ENCODE measurements at regions not wholly inside any gene's neighbourhood (a gene's known extent, or its start where the extent isn't known, plus 50 kb on each side); places are given as distances from the start of the nearest gene placed in this dataset.

DNA sequence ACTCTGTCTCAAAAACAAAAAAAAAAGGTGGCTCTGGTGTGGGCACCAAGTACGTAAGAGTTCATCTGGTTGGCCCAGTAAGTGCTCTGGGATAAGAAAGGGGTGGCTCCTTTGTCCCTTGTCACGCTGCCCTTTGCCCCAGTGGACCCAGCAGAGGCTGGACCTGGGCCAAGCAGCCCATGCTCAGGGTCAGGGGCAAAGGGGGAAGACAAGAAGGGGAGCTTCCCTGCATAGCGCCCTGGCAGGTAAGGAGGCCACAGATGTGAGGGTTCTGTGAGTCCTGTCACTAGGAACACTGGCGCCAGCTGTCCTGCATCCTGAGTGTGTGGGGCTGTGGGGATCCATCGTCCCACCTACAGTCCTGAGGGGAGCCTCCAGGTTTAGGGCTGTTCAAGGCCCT, 65.3 kb downstream of the GADD45G start:
- DNase-seq (ENCODE audit: low read depth) = no peak

DNA sequence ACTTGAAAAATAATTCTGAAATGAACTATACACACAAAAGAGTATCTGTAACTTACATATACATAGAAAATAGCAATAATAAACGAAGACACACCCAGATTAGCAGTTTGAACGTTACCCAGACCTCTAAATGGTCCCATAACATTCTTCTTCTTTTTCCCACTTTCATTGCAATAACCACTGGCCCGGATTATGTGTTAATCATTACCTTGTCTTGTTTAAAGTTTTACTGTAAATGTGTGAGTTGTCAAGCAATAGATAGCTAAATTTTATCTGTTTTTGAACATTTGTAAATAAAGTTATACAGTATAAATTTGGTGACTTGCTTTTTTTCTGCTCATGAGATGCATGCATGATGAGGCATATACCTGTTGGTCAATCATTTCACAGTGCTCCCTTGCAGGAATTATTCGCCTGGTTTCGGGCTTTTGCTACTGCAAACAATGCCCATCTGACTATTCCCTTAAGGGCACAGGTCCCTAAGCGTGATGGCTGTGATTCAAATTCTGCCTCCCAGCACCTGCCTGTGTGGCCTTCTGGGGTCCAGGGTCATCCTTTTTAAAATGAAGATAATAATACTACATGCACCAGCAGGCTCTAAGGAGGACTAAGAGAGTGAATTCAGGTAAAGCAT, 66.1 kb downstream of the GADD45G start:
- H3K4me3 ChIP-seq (ENCODE audit: low read depth, low read length) = no peak overlapping the region
- no peak for TF ChIP-seq CTCF (IDR thresholded peaks at IDR 0.05; ENCODE audit: insufficient read depth, low read depth, low read length, missing control alignments)
- DNase-seq (ENCODE audit: low read depth) = no peak

More for the DNA sequence above, 65.3 kb downstream of the GADD45G start:
- H3K4me3 ChIP-seq (ENCODE audit: low read depth, low read length) = no peak overlapping the region
- TF ChIP-seq CTCF (IDR thresholded peaks at IDR 0.05; ENCODE audit: insufficient read depth, low read depth, low read length, missing control alignments) = no peak

GRCh38 chr9:89674667-89675057, 69.8 kb downstream of the GADD45G start:
- H3K4me3 ChIP-seq (ENCODE audit: low read depth, low read length) = no peak overlapping the region
- no peak for DNase-seq (ENCODE audit: low read depth)
- no peak for TF ChIP-seq CTCF (IDR thresholded peaks at IDR 0.05; ENCODE audit: insufficient read depth, low read depth, low read length, missing control alignments)

GRCh38 chr9:89675058-89675742, 70.4 kb downstream of the GADD45G start:
- DNase-seq (ENCODE audit: low read depth) = no peak
- no peak for TF ChIP-seq CTCF (IDR thresholded peaks at IDR 0.05; ENCODE audit: insufficient read depth, low read depth, low read length, missing control alignments)
- H3K4me3 ChIP-seq (ENCODE audit: low read depth, low read length) = no peak overlapping the region

- DNase-seq (ENCODE audit: low read depth) = no peak
- no peak overlapping the region for H3K4me3 ChIP-seq (ENCODE audit: low read depth, low read length)
- TF ChIP-seq CTCF (IDR thresholded peaks at IDR 0.05; ENCODE audit: insufficient read depth, low read depth, low read length, missing control alignments) = no peak
Observed at GRCh38 chr9:89676281-89676680, 71.5 kb downstream of the GADD45G start.

- TF ChIP-seq CTCF (IDR thresholded peaks at IDR 0.05; ENCODE audit: insufficient read depth, low read depth, low read length, missing control alignments) = no peak
- no peak for DNase-seq (ENCODE audit: low read depth)
- no peak overlapping the region for H3K4me3 ChIP-seq (ENCODE audit: low read depth, low read length)
Observed at GRCh38 chr9:89677702-89678395, 73.0 kb downstream of the GADD45G start.

Data from GM12865 (cell line).